Epithelial cell of prostate (primary cell): ENCODE measurements at regions not wholly inside any gene's neighbourhood (a gene's known extent, or its start where the extent isn't known, plus 50 kb on each side); places are given as distances from the start of the nearest gene placed in this dataset.

Experiments
- DNase-seq: peaks from one replicate; pipeline ENCODE4 v3.0.0-alpha.2; 2011; ENCODE audit warnings: low read depth, low spot score
- H3K27ac ChIP-seq: fragments of 450-650 bp; 2 replicates; pipeline ENCODE4 v1.5.1; 2017; ENCODE audit warnings: mild to moderate bottlenecking

GRCh38 chr10:63707254-63707910 lies 186.2 kb downstream of the REEP3 start:
- DNase-seq: peak; percentile 97
- H3K27ac ChIP-seq: peak overlapping the region; percentile 70

- no peak overlapping the region for H3K27ac ChIP-seq
- DNase-seq: no peak
Measured at GRCh38 chr10:63708421-63708820, 187.2 kb downstream of the REEP3 start.

DNA sequence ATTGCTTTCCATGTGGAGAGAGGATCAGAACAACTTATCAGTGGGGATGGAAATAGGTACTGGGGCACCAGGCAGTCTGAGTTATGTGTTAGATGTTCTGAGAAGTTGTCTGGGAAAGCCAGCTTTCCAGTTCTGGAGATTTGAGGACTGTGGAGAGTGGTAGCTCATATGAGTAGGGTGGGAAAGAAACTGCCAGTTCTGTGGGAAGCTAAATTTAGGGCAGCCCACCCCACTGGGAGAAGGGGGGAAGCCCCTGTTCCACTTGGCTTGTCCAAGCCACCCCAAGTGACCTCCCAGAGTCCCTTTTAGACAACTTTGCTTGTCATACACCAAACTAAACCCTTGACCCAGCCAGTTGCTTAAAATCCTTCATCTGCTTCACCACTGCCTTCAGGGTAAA lies 189.5 kb downstream of the REEP3 start:
- DNase-seq: no peak
- peak overlapping the region; percentile 73 for H3K27ac ChIP-seq

- peak overlapping the region; percentile 73 for H3K27ac ChIP-seq
- no peak for DNase-seq
Measured at GRCh38 chr10:63711361-63711760, 190.2 kb downstream of the REEP3 start.

GRCh38 chr10:63711867-63712716 lies 190.9 kb downstream of the REEP3 start:
- peak overlapping the region; percentile 73 for H3K27ac ChIP-seq
- peak; percentile 93 for DNase-seq

DNA sequence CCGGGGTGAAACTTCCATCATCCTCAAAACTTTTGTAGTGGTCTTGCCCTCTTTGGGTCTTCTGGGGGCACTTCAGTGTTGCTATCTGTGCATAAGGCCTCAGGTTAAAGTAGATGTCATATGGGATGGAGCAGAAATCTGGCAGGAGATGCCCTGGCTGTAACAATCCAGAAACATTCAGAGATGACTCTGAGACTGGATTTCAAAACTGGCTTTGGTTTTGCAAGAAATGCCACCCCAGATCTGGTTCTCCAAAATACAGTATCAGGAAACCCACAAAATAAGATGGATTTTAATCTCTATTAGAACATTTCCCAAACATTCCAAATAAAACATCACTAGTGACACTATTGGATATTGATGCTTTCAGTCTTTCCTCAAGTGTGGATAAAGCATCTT lies 191.5 kb downstream of the REEP3 start:
- peak overlapping the region; percentile 73 for H3K27ac ChIP-seq
- no peak for DNase-seq

- H3K27ac ChIP-seq: peak overlapping the region; percentile 73
- no peak for DNase-seq
Measured at GRCh38 chr10:63713191-63714144, 192.3 kb downstream of the REEP3 start.

- no peak for DNase-seq
- no peak overlapping the region for H3K27ac ChIP-seq
Measured at GRCh38 chr10:63716016-63716580, 194.9 kb downstream of the REEP3 start.

- H3K27ac ChIP-seq: no peak overlapping the region
Measured at GRCh38 chr10:63717027-63717715, 196.0 kb downstream of the REEP3 start.

DNA sequence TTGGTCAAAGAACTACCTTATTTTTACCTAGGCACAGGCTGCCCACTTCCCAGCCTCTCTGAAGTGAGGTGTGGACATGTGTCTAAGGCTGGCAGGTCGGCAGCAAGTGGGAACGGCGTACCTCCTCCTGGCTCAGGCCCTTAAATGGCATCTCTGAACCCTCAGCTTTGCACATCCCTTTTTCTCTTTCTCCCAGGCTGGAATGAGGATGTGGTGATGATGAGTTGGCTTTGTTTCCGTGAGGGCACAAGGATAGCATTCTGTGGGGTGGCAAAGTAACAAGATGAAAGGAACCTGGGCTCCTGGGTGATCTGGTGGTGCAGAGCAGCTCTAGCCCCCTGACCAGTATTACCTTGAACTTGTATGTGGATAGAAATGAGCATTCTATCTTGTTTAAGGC lies 196.8 kb downstream of the REEP3 start:
- DNase-seq: no peak
- H3K27ac ChIP-seq: no peak overlapping the region

More at GRCh38 chr10:63717027-63717715, 196.0 kb downstream of the REEP3 start:
- DNase-seq: no peak

GRCh38 chr10:63718421-63718820 lies 197.2 kb downstream of the REEP3 start:
- DNase-seq: no peak
- H3K27ac ChIP-seq: no peak overlapping the region

GRCh38 chr10:63719226-63719856 lies 198.1 kb downstream of the REEP3 start:
- DNase-seq: no peak
- no peak overlapping the region for H3K27ac ChIP-seq

DNA sequence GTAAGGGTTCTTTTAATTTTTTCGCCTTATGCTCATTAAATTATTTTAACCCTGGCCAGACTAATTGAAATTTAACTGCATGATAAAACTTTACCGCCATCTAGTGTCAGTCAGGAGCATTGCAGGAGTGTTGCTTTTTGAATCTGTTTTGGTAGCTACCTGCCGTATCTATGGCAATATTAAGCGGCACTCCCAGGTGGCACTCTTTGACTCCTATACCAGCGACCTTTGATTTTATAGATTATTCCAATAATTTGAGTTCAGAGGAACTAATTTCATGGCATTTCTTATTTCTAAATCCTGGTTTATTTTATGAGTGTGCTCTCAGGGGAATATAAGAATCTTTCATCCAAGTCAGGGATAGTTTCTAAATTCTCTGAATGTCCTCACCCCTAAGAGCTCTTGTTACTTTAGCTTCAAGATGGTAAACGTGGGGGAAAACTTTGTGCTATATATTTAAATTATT lies 198.9 kb downstream of the REEP3 start:
- DNase-seq: no peak
- no peak overlapping the region for H3K27ac ChIP-seq

- H3K27ac ChIP-seq: no peak overlapping the region
- DNase-seq: no peak
Measured at GRCh38 chr10:63720676-63721075, 199.5 kb downstream of the REEP3 start.

DNA sequence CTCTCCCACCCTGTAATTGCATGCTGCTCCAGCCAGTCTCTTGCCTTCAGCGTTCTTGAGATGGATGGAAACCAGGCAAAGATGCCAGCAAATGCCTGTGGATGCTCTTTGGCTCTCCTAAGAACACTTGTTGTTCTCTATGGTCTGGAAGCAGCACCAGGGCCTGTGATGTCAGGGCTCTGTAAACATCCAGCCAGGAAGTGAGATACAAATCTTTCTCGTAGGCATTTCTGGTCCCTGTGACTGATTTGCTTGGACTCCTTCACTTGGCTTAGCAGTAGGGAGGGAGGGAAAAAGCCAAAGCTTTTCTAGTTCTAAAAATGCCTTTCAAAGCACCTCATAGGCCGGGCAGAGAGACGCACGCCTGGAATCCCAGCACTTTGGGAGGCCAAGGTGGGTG lies 201.3 kb downstream of the REEP3 start:
- no peak overlapping the region for H3K27ac ChIP-seq
- no peak for DNase-seq

GRCh38 chr10:63723320-63723719 lies 202.1 kb downstream of the REEP3 start:
- no peak for DNase-seq
- no peak overlapping the region for H3K27ac ChIP-seq

GRCh38 chr10:63723741-63724140 lies 202.5 kb downstream of the REEP3 start:
- no peak overlapping the region for H3K27ac ChIP-seq
- no peak for DNase-seq

- no peak for DNase-seq
- no peak overlapping the region for H3K27ac ChIP-seq
Measured at GRCh38 chr10:63724922-63725321, 203.7 kb downstream of the REEP3 start.

- no peak for DNase-seq
Measured at GRCh38 chr10:63726867-63727266, 205.7 kb downstream of the REEP3 start.

More at GRCh38 chr10:63726867-63727266, 205.7 kb downstream of the REEP3 start:
- H3K27ac ChIP-seq: no peak overlapping the region
